ENCODE measurements at regions not wholly inside any gene's neighbourhood (a gene's known extent, or its start where the extent isn't known, plus 50 kb on each side); places are given as distances from the start of the nearest gene placed in this dataset.

GRCh38 chr1:229819091-229819490 lies 193.0 kb downstream of the URB2 start:
- ATAC-seq (ENCODE audit: low read depth) (no peak), DNase-seq (no peak)
- Histone ChIP-seq H3K27me3 (replicated peaks in 1 of 4; ENCODE audit: control extremely low read depth in 1 of 4, control insufficient read depth in 3 of 4, insufficient read depth in 4 of 4, low read length in 3 of 4) (peaks cover 0 to 3% (median 0%) of the 10 kb centered on the region in 4 experiments), H3K4me2 (replicated peaks; ENCODE audit: low read depth, low read length, poor library complexity, severe bottlenecking) (no peak overlapping the region), H4K20me1 (ENCODE audit: control insufficient read depth, insufficient read depth, low read length, poor library complexity, severe bottlenecking) (no peaks in the 10 kb centered on the region), H3K9ac (ENCODE audit: low read length) (no peak overlapping the region), H3K4me3 (ENCODE audit: control extremely low read depth in 1 of 5, extremely low read depth in 1 of 5, insufficient read depth in 1 of 5, low read depth in 2 of 5, low read length in 4 of 5) (no peak overlapping the region), H2AFZ (ENCODE audit: insufficient read depth, low read depth, low read length, poor library complexity, severe bottlenecking) (no peak overlapping the region), H3K79me2 (ENCODE audit: control insufficient read depth, insufficient read depth, low read length) (no peaks in the 10 kb centered on the region), H3K36me3 (replicated peaks in 1 of 2; ENCODE audit: control extremely low read depth in 1 of 2, control insufficient read depth in 1 of 2, extremely low read depth in 1 of 2, insufficient read depth in 2 of 2, low read length in 1 of 2) (no peaks in the 10 kb centered on the region), H3K4me1 (ENCODE audit: control insufficient read depth in 2 of 2, insufficient read depth in 2 of 2, low read length in 2 of 2) (no peaks in the 10 kb centered on the region), H3K9me3 (ENCODE audit: control extremely low read depth in 1 of 3, control insufficient read depth in 2 of 3, insufficient read depth in 1 of 3, low read length in 2 of 3) (peaks cover 0 to 7% (median 7%) of the 10 kb centered on the region in 3 donors), H3K27ac (ENCODE audit: low read length in 2 of 2) (no peak overlapping the region)
- no peaks in the 10 kb centered on the region for H3K4me1 Mint-ChIP-seq
- intact Hi-C loops (cut with micrococcal nuclease): no loop called here
- no peak overlapping the region for H3K4me3 Mint-ChIP-seq
- TF ChIP-seq CTCF (IDR thresholded peaks at IDR 0.05): no peak
- TF ChIP-seq EZH2 (IDR thresholded peaks at IDR 0.05; ENCODE audit: borderline replicate concordance, insufficient read depth, low read depth, low read length, poor library complexity, severe bottlenecking): no peak
- CTCF ChIA-PET: no interaction called here
- no peak overlapping the region for H3K27ac Mint-ChIP-seq
- WGBS (ENCODE audit: insufficient coverage): no CpG with 5 or more reads among the region's 1 CpG
- H3K9me3 Mint-ChIP-seq (ENCODE audit: insufficient read depth): no peaks in the 10 kb centered on the region
- H3K27me3 Mint-ChIP-seq: peaks cover 30% of the 10 kb centered on the region
- POLR2A ChIA-PET: no interaction called here

GRCh38 chr1:229822026-229822425 lies 196.0 kb downstream of the URB2 start:
- no peaks in the 10 kb centered on the region for H4K20me1 ChIP-seq (ENCODE audit: control insufficient read depth, insufficient read depth, low read length, poor library complexity, severe bottlenecking)
- no peaks in the 10 kb centered on the region for H3K4me1 ChIP-seq (ENCODE audit: control insufficient read depth in 2 of 2, insufficient read depth in 2 of 2, low read length in 2 of 2)
- H3K79me2 ChIP-seq (ENCODE audit: control insufficient read depth, insufficient read depth, low read length): no peaks in the 10 kb centered on the region
- no peak for DNase-seq
- H3K27me3 ChIP-seq (replicated peaks in 1 of 4; ENCODE audit: control extremely low read depth in 1 of 4, control insufficient read depth in 3 of 4, insufficient read depth in 4 of 4, low read length in 3 of 4): peaks cover 0 to 3% (median 0%) of the 10 kb centered on the region in 4 experiments
- ATAC-seq (ENCODE audit: low read depth): no peak
- no peak for TF ChIP-seq EZH2 (IDR thresholded peaks at IDR 0.05; ENCODE audit: borderline replicate concordance, insufficient read depth, low read depth, low read length, poor library complexity, severe bottlenecking)
- no peak for TF ChIP-seq CTCF (IDR thresholded peaks at IDR 0.05)
- Mint-ChIP-seq H3K4me1 (no peaks in the 10 kb centered on the region), H3K27ac (no peak overlapping the region), H3K4me3 (no peak overlapping the region), H3K9me3 (ENCODE audit: insufficient read depth) (peaks cover 2% of the 10 kb centered on the region), H3K27me3 (peaks cover 13% of the 10 kb centered on the region)
- 92% methylated on average over 2 of the region's 4 CpGs for WGBS (ENCODE audit: insufficient coverage)
- H3K36me3 ChIP-seq (replicated peaks in 1 of 2; ENCODE audit: control extremely low read depth in 1 of 2, control insufficient read depth in 1 of 2, extremely low read depth in 1 of 2, insufficient read depth in 2 of 2, low read length in 1 of 2): no peaks in the 10 kb centered on the region
- H3K4me2 ChIP-seq (replicated peaks; ENCODE audit: low read depth, low read length, poor library complexity, severe bottlenecking): no peak overlapping the region
- H3K4me3 ChIP-seq (ENCODE audit: control extremely low read depth in 1 of 5, extremely low read depth in 1 of 5, insufficient read depth in 1 of 5, low read depth in 2 of 5, low read length in 4 of 5): no peak overlapping the region
- intact Hi-C loops (cut with micrococcal nuclease): no loop called here
- no peak overlapping the region for H3K27ac ChIP-seq (ENCODE audit: low read length in 2 of 2)
- ChIA-PET POLR2A (no interaction called here), CTCF (no interaction called here)
- H3K9me3 ChIP-seq (ENCODE audit: control extremely low read depth in 1 of 3, control insufficient read depth in 2 of 3, insufficient read depth in 1 of 3, low read length in 2 of 3): peaks cover 2 to 17% (median 7%) of the 10 kb centered on the region in 3 donors
- H2AFZ ChIP-seq (ENCODE audit: insufficient read depth, low read depth, low read length, poor library complexity, severe bottlenecking): no peak overlapping the region
- no peak overlapping the region for H3K9ac ChIP-seq (ENCODE audit: low read length)

All from B cell (primary cell).